Body of pancreas (tissue), 4 donors: ENCODE measurements at regions not wholly inside any gene's neighbourhood (a gene's known extent, or its start where the extent isn't known, plus 50 kb on each side); places are given as distances from the start of the nearest gene placed in this dataset.

Experiments used
- POLR2A ChIP-seq, 3 donors: fragments of 450-650 bp; IDR thresholded peaks; one replicate each; pipeline ENCODE4 v1.6.1; 2016; ENCODE audit warnings: antibody characterized with exemption in 3 of 3, mild to moderate bottlenecking in 2 of 3
- TF ChIP-seq, protein P1 (sequence below), 7 experiments: fragments of 450-650 bp in 4 of 7; fragments of 200-600 bp in 3 of 7; sonication (generic) in 3 of 7; IDR thresholded peaks; one replicate each; pipeline ENCODE4 v1.5.1; 2016 to 2019; ENCODE audit warnings: antibody characterized with exemption in 7 of 7

DNA sequence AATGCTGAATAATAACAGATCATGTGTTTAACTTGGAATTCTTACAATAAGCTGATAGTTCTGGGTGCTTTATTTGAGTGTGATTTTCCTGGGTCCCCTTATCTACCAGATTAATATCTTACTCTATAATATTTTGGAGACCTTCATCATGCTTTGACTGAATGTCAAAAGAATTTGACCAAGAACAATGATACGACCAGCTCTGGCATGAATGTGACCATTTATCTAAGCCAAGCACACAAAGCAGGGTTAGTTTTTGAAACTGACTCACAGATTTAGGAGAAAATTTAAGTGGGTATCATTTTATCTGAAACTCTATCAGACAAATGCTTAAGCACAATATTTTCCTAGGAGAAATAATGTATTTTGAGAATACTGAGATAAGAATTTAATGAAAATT is 677.0 kb downstream of the NYAP2 start:
- TF ChIP-seq, protein P1, sequence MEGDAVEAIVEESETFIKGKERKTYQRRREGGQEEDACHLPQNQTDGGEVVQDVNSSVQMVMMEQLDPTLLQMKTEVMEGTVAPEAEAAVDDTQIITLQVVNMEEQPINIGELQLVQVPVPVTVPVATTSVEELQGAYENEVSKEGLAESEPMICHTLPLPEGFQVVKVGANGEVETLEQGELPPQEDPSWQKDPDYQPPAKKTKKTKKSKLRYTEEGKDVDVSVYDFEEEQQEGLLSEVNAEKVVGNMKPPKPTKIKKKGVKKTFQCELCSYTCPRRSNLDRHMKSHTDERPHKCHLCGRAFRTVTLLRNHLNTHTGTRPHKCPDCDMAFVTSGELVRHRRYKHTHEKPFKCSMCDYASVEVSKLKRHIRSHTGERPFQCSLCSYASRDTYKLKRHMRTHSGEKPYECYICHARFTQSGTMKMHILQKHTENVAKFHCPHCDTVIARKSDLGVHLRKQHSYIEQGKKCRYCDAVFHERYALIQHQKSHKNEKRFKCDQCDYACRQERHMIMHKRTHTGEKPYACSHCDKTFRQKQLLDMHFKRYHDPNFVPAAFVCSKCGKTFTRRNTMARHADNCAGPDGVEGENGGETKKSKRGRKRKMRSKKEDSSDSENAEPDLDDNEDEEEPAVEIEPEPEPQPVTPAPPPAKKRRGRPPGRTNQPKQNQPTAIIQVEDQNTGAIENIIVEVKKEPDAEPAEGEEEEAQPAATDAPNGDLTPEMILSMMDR (IDR thresholded peaks at IDR 0.05), result no peak
- no peak for TF ChIP-seq POLR2A (IDR thresholded peaks at IDR 0.05)
